SU-DHL-6 (cell line): ENCODE measurements at regions not wholly inside any gene's neighbourhood (a gene's known extent, or its start where the extent isn't known, plus 50 kb on each side); places are given as distances from the start of the nearest gene placed in this dataset.

Source experiments
- EZH2phosphoT487 ChIP-seq: fragments of 200-600 bp; sonication (generic), shearing (Covaris generic); conservative IDR thresholded peaks from 2 replicates; pipeline ENCODE4 v1.6.1; 2018; ENCODE audit warnings: mild to moderate bottlenecking, antibody characterized with exemption, low read length, moderate library complexity, mixed read lengths
- TF ChIP-seq, protein P1 (sequence below): fragments of 200-600 bp; sonication (generic); IDR thresholded peaks from one replicate; pipeline ENCODE4 v1.5.1; 2017; ENCODE audit warnings: antibody characterized with exemption, mild to moderate bottlenecking, low read length, moderate library complexity; ENCODE audit not compliant: insufficient read depth, poor library complexity, severe bottlenecking

DNA sequence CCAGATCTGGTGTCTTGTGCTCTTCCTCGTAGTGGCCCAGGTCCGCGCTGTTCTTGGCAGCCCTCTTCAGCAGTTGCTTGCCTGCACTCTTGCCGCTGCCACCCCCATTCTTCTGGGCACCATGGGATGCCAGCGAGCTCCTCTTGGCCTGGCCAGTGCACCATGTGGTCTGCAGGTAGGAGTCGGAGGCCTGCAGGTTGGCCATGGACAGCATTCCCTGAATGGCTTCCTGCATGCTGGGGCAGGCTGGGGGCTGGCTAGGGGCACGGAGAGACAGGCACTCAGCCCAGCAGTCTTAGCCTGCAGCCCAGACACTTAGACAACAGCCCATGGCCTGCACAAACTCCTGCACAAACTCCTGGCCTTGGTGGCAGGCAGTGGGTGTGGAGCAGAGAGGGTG is 234.9 kb downstream of the TUBA3C start:
- TF ChIP-seq, protein P1, sequence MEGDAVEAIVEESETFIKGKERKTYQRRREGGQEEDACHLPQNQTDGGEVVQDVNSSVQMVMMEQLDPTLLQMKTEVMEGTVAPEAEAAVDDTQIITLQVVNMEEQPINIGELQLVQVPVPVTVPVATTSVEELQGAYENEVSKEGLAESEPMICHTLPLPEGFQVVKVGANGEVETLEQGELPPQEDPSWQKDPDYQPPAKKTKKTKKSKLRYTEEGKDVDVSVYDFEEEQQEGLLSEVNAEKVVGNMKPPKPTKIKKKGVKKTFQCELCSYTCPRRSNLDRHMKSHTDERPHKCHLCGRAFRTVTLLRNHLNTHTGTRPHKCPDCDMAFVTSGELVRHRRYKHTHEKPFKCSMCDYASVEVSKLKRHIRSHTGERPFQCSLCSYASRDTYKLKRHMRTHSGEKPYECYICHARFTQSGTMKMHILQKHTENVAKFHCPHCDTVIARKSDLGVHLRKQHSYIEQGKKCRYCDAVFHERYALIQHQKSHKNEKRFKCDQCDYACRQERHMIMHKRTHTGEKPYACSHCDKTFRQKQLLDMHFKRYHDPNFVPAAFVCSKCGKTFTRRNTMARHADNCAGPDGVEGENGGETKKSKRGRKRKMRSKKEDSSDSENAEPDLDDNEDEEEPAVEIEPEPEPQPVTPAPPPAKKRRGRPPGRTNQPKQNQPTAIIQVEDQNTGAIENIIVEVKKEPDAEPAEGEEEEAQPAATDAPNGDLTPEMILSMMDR, result no peak
- no peak for TF ChIP-seq EZH2phosphoT487
